Left lobe of liver (tissue), 2 donors: ENCODE measurements at regions not wholly inside any gene's neighbourhood (a gene's known extent, or its start where the extent isn't known, plus 50 kb on each side); places are given as distances from the start of the nearest gene placed in this dataset.

Experiments
- ATAC-seq: fragments of 200-7000 bp; cut with Tn5 transposase; one replicate; pipeline ENCODE4 v1.9.1; 2020; ENCODE audit warnings: mild to moderate bottlenecking, moderate library complexity
- DNase-seq: peaks from one replicate; pipeline ENCODE4 v3.0.0-alpha.2; 2020; ENCODE audit warnings: low spot score
- donor health status: DM: no; HTN: no; CAD: no; lungs with moderate emphysema.
- donor health status: DM: no; HTN: yes; CAD: no.

GRCh38 chr4:108370291-108371141, 201.8 kb upstream of the LEF1 start:
- no peak for ATAC-seq
- DNase-seq = no peak

- DNase-seq (no peak), ATAC-seq (no peak)
These were observed 200.4 kb upstream of the LEF1 start for GRCh38 chr4:108369035-108369655.

GRCh38 chr4:108367751-108368150, 199.0 kb upstream of the LEF1 start:
- DNase-seq (no peak), ATAC-seq (no peak)

GRCh38 chr4:108366716-108367115, 198.0 kb upstream of the LEF1 start:
- DNase-seq (no peak), ATAC-seq (no peak)

- DNase-seq = no peak
- no peak for ATAC-seq
These were observed 196.8 kb upstream of the LEF1 start for GRCh38 chr4:108365551-108365950.

GRCh38 chr4:108361886-108362285, 193.2 kb upstream of the LEF1 start:
- ATAC-seq (no peak), DNase-seq (no peak)

- DNase-seq = no peak
- ATAC-seq = no peak
These were observed 192.7 kb upstream of the LEF1 start for GRCh38 chr4:108361446-108361820.

- DNase-seq (no peak), ATAC-seq (no peak)
These were observed 192.2 kb upstream of the LEF1 start for GRCh38 chr4:108360754-108361445.

GRCh38 chr4:108359986-108360681, 191.4 kb upstream of the LEF1 start:
- ATAC-seq (no peak), DNase-seq (no peak)

- DNase-seq (no peak), ATAC-seq (no peak)
These were observed 190.6 kb upstream of the LEF1 start for GRCh38 chr4:108359130-108359985.

GRCh38 chr4:108355902-108356535, 187.3 kb upstream of the LEF1 start:
- no peak for DNase-seq

GRCh38 chr4:108355186-108355901, 186.6 kb upstream of the LEF1 start:
- DNase-seq = no peak

More at GRCh38 chr4:108355902-108356535, 187.3 kb upstream of the LEF1 start:
- no peak for ATAC-seq

GRCh38 chr4:108352664-108353308, 184.1 kb upstream of the LEF1 start:
- DNase-seq = no peak
- no peak for ATAC-seq

More at GRCh38 chr4:108355186-108355901, 186.6 kb upstream of the LEF1 start:
- ATAC-seq = no peak

GRCh38 chr4:108351791-108352190, 183.1 kb upstream of the LEF1 start:
- ATAC-seq (no peak), DNase-seq (no peak)

- ATAC-seq (no peak), DNase-seq (no peak)
These were observed 181.6 kb upstream of the LEF1 start for GRCh38 chr4:108350332-108350731.

- ATAC-seq (no peak), DNase-seq (no peak)
These were observed 178.1 kb upstream of the LEF1 start for GRCh38 chr4:108346818-108347210.

GRCh38 chr4:108345862-108346817, 177.4 kb upstream of the LEF1 start:
- ATAC-seq = no peak
- DNase-seq = no peak
